ENCODE measurements at regions not wholly inside any gene's neighbourhood (a gene's known extent, or its start where the extent isn't known, plus 50 kb on each side); places are given as distances from the start of the nearest gene placed in this dataset.

GRCh38 chr14:43894534-43894933 lies 612.5 kb downstream of the FSCB start:
- no peaks in the 10 kb centered on the region for H3K36me3 ChIP-seq (ENCODE audit: insufficient read depth)
- H3K9me2 ChIP-seq (ENCODE audit: insufficient read depth): no peaks in the 10 kb centered on the region; the same call in 1 of the 2 replicates
- Mint-ChIP-seq H3K27ac (no peak overlapping the region), H3K4me1 (peaks cover 3% of the 10 kb centered on the region; the same call in 1 of the 3 replicates), H3K4me3 (no peak overlapping the region), H3K27me3 (ENCODE audit: insufficient read depth, low read depth, poor library complexity) (peaks cover 1% of the 10 kb centered on the region), H3K9me3 (no peaks in the 10 kb centered on the region), H3K36me3 (ENCODE audit: low read depth) (no peaks in the 10 kb centered on the region; the same call in 2 of the 3 replicates)
- H2AFZ ChIP-seq: no peak overlapping the region
- no peaks in the 10 kb centered on the region for H3K79me2 ChIP-seq (replicated peaks; ENCODE audit: insufficient read depth)
- H3K4me3 ChIP-seq: no peak overlapping the region
- H3F3A ChIP-seq (replicated peaks; ENCODE audit: low read depth): no peaks in the 10 kb centered on the region
- H3K27ac ChIP-seq (ENCODE audit: low read depth): no peak overlapping the region
- no peaks in the 10 kb centered on the region for H4K20me1 ChIP-seq (replicated peaks; ENCODE audit: insufficient read depth)
- no peaks in the 10 kb centered on the region; the same call in 1 of the 2 replicates for H3K4me1 ChIP-seq (ENCODE audit: insufficient read depth)
- H3K27me3 ChIP-seq (ENCODE audit: insufficient read depth): no peaks in the 10 kb centered on the region
- peak; percentile 67 to 81 for TF ChIP-seq CTCF (conservative IDR thresholded peaks at IDR 0.05; ENCODE audit: low read depth in 2 of 2)
- no peak for TF ChIP-seq ETS1 (IDR thresholded peaks at IDR 0.05)
- TF ChIP-seq ZNF462 (CRISPR knock-in tag; IDR thresholded peaks at IDR 0.05): no peak
- no peak for TF ChIP-seq JUNB (IDR thresholded peaks at IDR 0.05; ENCODE audit: unreplicated experiment)
- DNase-seq (ENCODE audit: low spot score) (peak; percentile 83), ATAC-seq (peak; percentile 79)
- H3K4me2 ChIP-seq: no peak overlapping the region

Measured in GM23338 (cell line).